ENCODE measurements at regions not wholly inside any gene's neighbourhood (a gene's known extent, or its start where the extent isn't known, plus 50 kb on each side); places are given as distances from the start of the nearest gene placed in this dataset.

GRCh38 chr5:93123127-93123526 is 457.9 kb downstream of the NR2F1-AS1 start:
- DNase-seq (ENCODE audit: low read depth in 4 of 4, low spot score in 3 of 4), result no peak

GRCh38 chr5:93122446-93122845 is 458.6 kb downstream of the NR2F1-AS1 start:
- no peak for DNase-seq (ENCODE audit: low read depth in 4 of 4, low spot score in 3 of 4)

- no peak for DNase-seq (ENCODE audit: low read depth in 4 of 4, low spot score in 3 of 4)
These were observed 460.2 kb downstream of the NR2F1-AS1 start for GRCh38 chr5:93120771-93121170.

- no peak for DNase-seq (ENCODE audit: low read depth in 4 of 4, low spot score in 3 of 4)
These were observed 461.0 kb downstream of the NR2F1-AS1 start for GRCh38 chr5:93120051-93120450.

GRCh38 chr5:93117751-93118531 is 463.1 kb downstream of the NR2F1-AS1 start:
- no peak for DNase-seq (ENCODE audit: low read depth in 4 of 4, low spot score in 3 of 4)

- no peak for DNase-seq (ENCODE audit: low read depth in 4 of 4, low spot score in 3 of 4)
These were observed 473.1 kb downstream of the NR2F1-AS1 start for GRCh38 chr5:93107805-93108520.

GRCh38 chr5:93107141-93107540 is 473.9 kb downstream of the NR2F1-AS1 start:
- no peak for DNase-seq (ENCODE audit: low read depth in 4 of 4, low spot score in 3 of 4)

GRCh38 chr5:93101661-93102060 is 479.4 kb downstream of the NR2F1-AS1 start:
- DNase-seq (ENCODE audit: low read depth in 4 of 4, low spot score in 3 of 4), result no peak

GRCh38 chr5:93100976-93101375 is 480.0 kb downstream of the NR2F1-AS1 start:
- no peak for DNase-seq (ENCODE audit: low read depth in 4 of 4, low spot score in 3 of 4)

- no peak for DNase-seq (ENCODE audit: low read depth in 4 of 4, low spot score in 3 of 4)
These were observed 480.6 kb downstream of the NR2F1-AS1 start for GRCh38 chr5:93100428-93100827.

GRCh38 chr5:93099902-93100347 is 481.1 kb downstream of the NR2F1-AS1 start:
- peak in 1 of 4 donors; percentile 35 for DNase-seq (ENCODE audit: low read depth in 4 of 4, low spot score in 3 of 4)

- DNase-seq (ENCODE audit: low read depth in 4 of 4, low spot score in 3 of 4), result no peak
These were observed 484.5 kb downstream of the NR2F1-AS1 start for GRCh38 chr5:93096561-93096960.

- no peak for DNase-seq (ENCODE audit: low read depth in 4 of 4, low spot score in 3 of 4)
These were observed 488.5 kb downstream of the NR2F1-AS1 start for GRCh38 chr5:93092349-93093105.

- no peak for DNase-seq (ENCODE audit: low read depth in 4 of 4, low spot score in 3 of 4)
These were observed 490.3 kb downstream of the NR2F1-AS1 start for GRCh38 chr5:93090698-93091097.

GRCh38 chr5:93088592-93089389 is 492.2 kb downstream of the NR2F1-AS1 start:
- no peak for DNase-seq (ENCODE audit: low read depth in 4 of 4, low spot score in 3 of 4)

GRCh38 chr5:93087326-93087725 is 493.7 kb downstream of the NR2F1-AS1 start:
- no peak for DNase-seq (ENCODE audit: low read depth in 4 of 4, low spot score in 3 of 4)

- no peak for DNase-seq (ENCODE audit: low read depth in 4 of 4, low spot score in 3 of 4)
These were observed 498.0 kb downstream of the NR2F1-AS1 start for GRCh38 chr5:93082981-93083380.

GRCh38 chr5:93079046-93079445 is 502.0 kb downstream of the NR2F1-AS1 start:
- no peak for DNase-seq (ENCODE audit: low read depth in 4 of 4, low spot score in 3 of 4)

- DNase-seq (ENCODE audit: low read depth in 4 of 4, low spot score in 3 of 4), result no peak
These were observed 502.7 kb downstream of the NR2F1-AS1 start for GRCh38 chr5:93078082-93079038.

Data from left renal pelvis (tissue), 4 donors.